ENCODE measurements at regions not wholly inside any gene's neighbourhood (a gene's known extent, or its start where the extent isn't known, plus 50 kb on each side); places are given as distances from the start of the nearest gene placed in this dataset.

- no peak for DNase-seq
Measured at GRCh38 chr11:122268601-122269130, 152.7 kb upstream of the BLID start.

GRCh38 chr11:122267602-122268001 lies 151.6 kb upstream of the BLID start:
- DNase-seq = no peak

GRCh38 chr11:122265981-122266380 lies 150.0 kb upstream of the BLID start:
- no peak for DNase-seq

GRCh38 chr11:122264121-122264520 lies 148.1 kb upstream of the BLID start:
- no peak for DNase-seq

- DNase-seq = no peak
Measured at GRCh38 chr11:122261546-122261945, 145.5 kb upstream of the BLID start.

GRCh38 chr11:122259195-122259821 lies 143.3 kb upstream of the BLID start:
- DNase-seq = no peak

GRCh38 chr11:122258446-122259194 lies 142.6 kb upstream of the BLID start:
- no peak for DNase-seq

GRCh38 chr11:122253589-122254231 lies 137.7 kb upstream of the BLID start:
- DNase-seq = no peak

- DNase-seq = no peak
Measured at GRCh38 chr11:122248939-122249338, 132.9 kb upstream of the BLID start.

- no peak for DNase-seq
Measured at GRCh38 chr11:122248131-122248530, 132.1 kb upstream of the BLID start.

- DNase-seq = no peak
Measured at GRCh38 chr11:122246874-122247273, 130.9 kb upstream of the BLID start.

GRCh38 chr11:122242731-122243130 lies 126.7 kb upstream of the BLID start:
- no peak for DNase-seq

- no peak for DNase-seq
Measured at GRCh38 chr11:122241566-122241965, 125.6 kb upstream of the BLID start.

- no peak for DNase-seq
Measured at GRCh38 chr11:122240638-122241037, 124.6 kb upstream of the BLID start.

GRCh38 chr11:122235615-122236014 lies 119.6 kb upstream of the BLID start:
- no peak for DNase-seq

- no peak for DNase-seq
Measured at GRCh38 chr11:122234780-122235179, 118.8 kb upstream of the BLID start.

- DNase-seq = no peak
Measured at GRCh38 chr11:122234257-122234656, 118.2 kb upstream of the BLID start.

- no peak for DNase-seq
Measured at GRCh38 chr11:122232985-122233384, 117.0 kb upstream of the BLID start.

- DNase-seq = no peak
Measured at GRCh38 chr11:122230385-122230755, 114.4 kb upstream of the BLID start.

GRCh38 chr11:122229481-122230384 lies 113.7 kb upstream of the BLID start:
- no peak for DNase-seq

GRCh38 chr11:122229078-122229477 lies 113.1 kb upstream of the BLID start:
- no peak for DNase-seq

GRCh38 chr11:122226810-122227379 lies 110.9 kb upstream of the BLID start:
- DNase-seq = no peak

- DNase-seq = no peak
Measured at GRCh38 chr11:122224867-122225266, 108.9 kb upstream of the BLID start.

All from NCI-H526 (cell line).